Progenitor cell of endocrine pancreas (in vitro differentiated cells): ENCODE measurements at regions not wholly inside any gene's neighbourhood (a gene's known extent, or its start where the extent isn't known, plus 50 kb on each side); places are given as distances from the start of the nearest gene placed in this dataset.

Experiments used
- DNase-seq: peaks from one replicate; pipeline ENCODE4 v3.0.0; 2021; ENCODE audit warnings: low spot score; ENCODE audit not compliant: unreplicated experiment
- H3K27ac Mint-ChIP-seq: 2 replicates; pipeline ENCODE4 v1.8.0; 2021; ENCODE audit warnings: mild to moderate bottlenecking, moderate library complexity, mixed read lengths
- H3K27me3 Mint-ChIP-seq: 2 replicates; pipeline ENCODE4 v1.8.0; 2021; ENCODE audit warnings: mixed read lengths
- H3K36me3 Mint-ChIP-seq: 2 replicates; pipeline ENCODE4 v1.8.0; 2022; ENCODE audit warnings: mixed read lengths; ENCODE audit not compliant: insufficient read depth
- H3K4me1 Mint-ChIP-seq: 2 replicates; pipeline ENCODE4 v1.8.0; 2021; ENCODE audit warnings: low read depth, mixed read lengths
- H3K4me3 Mint-ChIP-seq: 2 replicates; pipeline ENCODE4 v1.8.0; 2021; ENCODE audit warnings: low read depth, mild to moderate bottlenecking, moderate library complexity, mixed read lengths
- H3K9me3 Mint-ChIP-seq: 2 replicates; pipeline ENCODE4 v1.8.0; 2021; ENCODE audit warnings: low read depth, mixed read lengths
- TF ChIP-seq, protein P1 (sequence below): fragments of 200-600 bp; sonication (generic); IDR thresholded peaks from one replicate; pipeline ENCODE4 v1.5.0; 2021; ENCODE audit warnings: antibody characterized with exemption, mild to moderate bottlenecking; ENCODE audit not compliant: unreplicated experiment

DNA sequence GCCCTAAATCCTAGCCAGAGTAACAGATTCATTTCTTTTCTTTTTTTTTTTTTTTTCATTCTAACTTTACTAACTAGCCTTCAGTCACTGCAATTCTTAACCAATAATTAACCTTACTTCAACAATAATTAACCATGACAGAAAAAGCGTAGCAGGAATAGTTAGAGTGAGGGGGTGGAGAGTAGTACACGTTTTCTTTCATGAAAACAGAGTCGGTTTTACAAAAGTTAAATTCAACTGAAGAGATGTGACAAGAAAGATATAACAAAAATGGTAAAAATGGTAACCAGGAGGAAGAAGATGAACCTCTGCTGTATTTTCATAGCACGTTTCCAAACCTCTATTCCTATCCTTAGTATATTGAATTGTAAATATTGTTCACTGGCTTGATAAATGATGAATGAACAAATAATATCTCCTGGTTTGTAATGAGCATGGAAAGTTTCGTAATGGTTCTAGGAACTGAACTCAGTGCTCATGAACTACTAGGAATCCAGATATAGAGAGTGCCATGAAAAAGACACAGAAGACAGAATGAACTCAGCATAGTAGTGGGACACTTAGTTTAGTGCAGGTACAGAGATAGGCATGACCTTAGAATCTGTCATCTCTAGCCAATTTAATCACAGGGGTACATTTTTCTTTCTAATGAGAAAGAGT, 116.5 kb upstream of the ANO5 start:
- Mint-ChIP-seq H3K9me3 (peaks cover 4% of the 10 kb centered on the region), H3K36me3 (no peaks in the 10 kb centered on the region), H3K27me3 (no peaks in the 10 kb centered on the region), H3K4me3 (no peak overlapping the region), H3K4me1 (peaks cover 14% of the 10 kb centered on the region), H3K27ac (no peak overlapping the region)
- DNase-seq, result no peak
- TF ChIP-seq, protein P1, sequence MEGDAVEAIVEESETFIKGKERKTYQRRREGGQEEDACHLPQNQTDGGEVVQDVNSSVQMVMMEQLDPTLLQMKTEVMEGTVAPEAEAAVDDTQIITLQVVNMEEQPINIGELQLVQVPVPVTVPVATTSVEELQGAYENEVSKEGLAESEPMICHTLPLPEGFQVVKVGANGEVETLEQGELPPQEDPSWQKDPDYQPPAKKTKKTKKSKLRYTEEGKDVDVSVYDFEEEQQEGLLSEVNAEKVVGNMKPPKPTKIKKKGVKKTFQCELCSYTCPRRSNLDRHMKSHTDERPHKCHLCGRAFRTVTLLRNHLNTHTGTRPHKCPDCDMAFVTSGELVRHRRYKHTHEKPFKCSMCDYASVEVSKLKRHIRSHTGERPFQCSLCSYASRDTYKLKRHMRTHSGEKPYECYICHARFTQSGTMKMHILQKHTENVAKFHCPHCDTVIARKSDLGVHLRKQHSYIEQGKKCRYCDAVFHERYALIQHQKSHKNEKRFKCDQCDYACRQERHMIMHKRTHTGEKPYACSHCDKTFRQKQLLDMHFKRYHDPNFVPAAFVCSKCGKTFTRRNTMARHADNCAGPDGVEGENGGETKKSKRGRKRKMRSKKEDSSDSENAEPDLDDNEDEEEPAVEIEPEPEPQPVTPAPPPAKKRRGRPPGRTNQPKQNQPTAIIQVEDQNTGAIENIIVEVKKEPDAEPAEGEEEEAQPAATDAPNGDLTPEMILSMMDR, result no peak

DNA sequence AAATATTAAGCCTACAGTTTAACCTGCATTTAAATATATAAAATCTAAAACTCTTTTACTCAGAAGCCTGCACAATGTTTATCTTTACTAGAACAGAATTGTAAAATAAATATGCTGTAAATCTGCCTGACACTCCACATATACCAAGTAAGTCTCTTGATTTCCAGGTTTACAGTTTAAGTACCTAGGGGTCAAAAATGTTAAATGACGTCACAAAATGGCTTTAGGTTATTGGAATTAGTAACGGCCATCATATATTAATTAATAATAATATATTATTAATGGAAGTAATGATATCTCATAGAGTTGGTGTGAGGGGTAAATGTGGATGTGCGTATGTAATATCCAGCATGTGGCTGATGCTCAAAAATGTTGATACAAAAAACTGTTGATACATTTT, 114.8 kb upstream of the ANO5 start:
- Mint-ChIP-seq H3K36me3 (no peaks in the 10 kb centered on the region), H3K27me3 (no peaks in the 10 kb centered on the region), H3K27ac (no peak overlapping the region), H3K9me3 (peaks cover 11% of the 10 kb centered on the region), H3K4me1 (peaks cover 18% of the 10 kb centered on the region), H3K4me3 (no peak overlapping the region)
- TF ChIP-seq, protein P1, result no peak
- DNase-seq, result no peak

DNA sequence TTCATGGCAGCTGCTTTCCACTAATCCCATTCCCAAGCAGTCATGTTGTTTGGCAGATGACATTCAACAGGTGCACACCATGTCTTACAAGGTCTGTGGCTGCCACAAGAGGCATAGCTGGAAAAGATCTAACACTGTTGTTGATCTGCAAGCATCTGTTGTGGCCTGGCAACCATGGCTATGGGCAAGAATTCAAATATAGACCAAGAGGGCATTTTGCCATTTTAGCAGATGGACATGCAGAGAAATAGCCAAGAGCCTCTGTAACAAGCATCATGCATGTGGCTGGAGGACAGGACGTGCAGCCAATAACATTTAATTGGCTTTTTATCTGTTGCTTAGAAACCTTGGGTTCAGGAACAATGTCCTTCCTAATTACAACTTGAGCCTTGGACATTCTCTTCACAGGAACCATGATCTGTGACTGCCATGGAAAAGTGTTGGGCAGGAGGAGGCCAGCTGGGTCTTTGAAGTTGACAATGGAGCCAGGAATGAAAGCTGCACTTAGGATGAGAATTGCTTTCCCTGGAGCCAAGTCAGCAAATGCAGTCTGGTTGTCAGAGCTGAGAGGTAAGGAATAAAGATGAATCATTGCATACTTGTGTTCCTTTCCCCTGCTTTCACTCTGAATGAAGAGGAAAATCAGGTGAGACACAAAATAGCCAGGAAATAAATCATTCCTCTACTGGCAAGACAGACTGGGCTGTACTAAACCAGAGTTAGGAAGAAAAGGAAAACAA, 113.6 kb upstream of the ANO5 start:
- TF ChIP-seq, protein P1, result no peak
- Mint-ChIP-seq H3K36me3 (no peaks in the 10 kb centered on the region), H3K27ac (no peak overlapping the region), H3K4me3 (no peak overlapping the region), H3K9me3 (peaks cover 11% of the 10 kb centered on the region), H3K4me1 (peaks cover 19% of the 10 kb centered on the region), H3K27me3 (no peaks in the 10 kb centered on the region)
- no peak for DNase-seq

DNA sequence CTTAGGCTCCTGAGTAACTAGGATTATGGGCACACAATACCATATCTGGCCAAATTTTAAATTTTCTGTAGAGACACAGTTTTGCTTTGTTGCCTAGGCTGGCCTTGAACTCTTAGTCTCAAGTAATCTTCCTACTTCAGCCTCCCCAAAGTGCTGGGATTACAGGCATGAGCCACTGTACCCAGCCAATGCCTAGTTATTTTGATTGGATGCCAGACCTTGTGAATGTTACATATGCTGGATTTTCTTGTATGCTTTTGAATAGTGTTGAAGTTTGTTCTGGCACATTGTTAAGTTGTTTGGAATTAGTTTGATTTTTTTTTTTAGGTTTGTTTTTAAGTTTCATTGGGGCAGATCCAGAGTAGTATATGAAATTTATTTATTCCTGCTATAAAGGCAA, 110.7 kb upstream of the ANO5 start:
- Mint-ChIP-seq H3K27ac (no peak overlapping the region), H3K36me3 (no peaks in the 10 kb centered on the region), H3K4me3 (no peak overlapping the region), H3K9me3 (peaks cover 11% of the 10 kb centered on the region), H3K4me1 (peaks cover 17% of the 10 kb centered on the region), H3K27me3 (no peaks in the 10 kb centered on the region)
- DNase-seq, result no peak
- TF ChIP-seq, protein P1, result no peak

DNA sequence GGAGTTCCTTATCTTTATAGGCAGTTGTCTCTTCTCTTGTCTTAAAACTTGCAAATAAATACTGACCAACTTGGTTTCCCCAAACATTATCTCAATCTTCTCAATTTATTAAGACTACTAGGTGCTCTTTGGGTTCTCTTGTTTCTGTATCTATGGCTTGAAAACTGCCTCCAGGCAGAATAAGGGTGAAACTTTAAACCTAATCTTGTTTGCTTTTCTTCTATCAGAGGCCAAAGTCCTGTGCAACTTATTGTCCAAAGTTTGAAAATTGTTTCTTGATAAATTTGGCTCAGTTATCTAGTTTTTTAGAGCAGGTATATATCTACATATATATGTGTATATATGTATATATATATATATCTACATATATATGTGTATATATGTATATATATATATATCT, 110.1 kb upstream of the ANO5 start:
- Mint-ChIP-seq H3K4me1 (peaks cover 16% of the 10 kb centered on the region), H3K9me3 (peaks cover 11% of the 10 kb centered on the region), H3K4me3 (no peak overlapping the region), H3K27me3 (no peaks in the 10 kb centered on the region), H3K36me3 (no peaks in the 10 kb centered on the region), H3K27ac (no peak overlapping the region)
- no peak for DNase-seq
- TF ChIP-seq, protein P1, result no peak
